Transverse colon (tissue), 4 donors: ENCODE measurements at regions not wholly inside any gene's neighbourhood (a gene's known extent, or its start where the extent isn't known, plus 50 kb on each side); places are given as distances from the start of the nearest gene placed in this dataset.

Experiments
- POLR2A ChIP-seq: fragments of 450-650 bp; IDR thresholded peaks from one replicate; pipeline ENCODE4 v1.6.1; 2016; ENCODE audit warnings: antibody characterized with exemption, mild to moderate bottlenecking, moderate library complexity
- POLR2AphosphoS5 ChIP-seq, 3 donors: sonication (generic); formaldehyde crosslinking; IDR thresholded peaks; one replicate each; pipeline ENCODE4 v1.6.1; 2016; ENCODE audit warnings: antibody characterized with exemption in 3 of 3
- TF ChIP-seq, protein P1 (sequence below), 5 experiments: fragments of 200-600 bp in 3 of 5; fragments of 450-650 bp in 2 of 5; sonication (generic) in 3 of 5; IDR thresholded peaks; 1 replicate in 2 of 5; 2 replicates in 3 of 5; pipeline ENCODE4 v1.5.1; 2016 to 2017; ENCODE audit warnings: antibody characterized with exemption in 5 of 5, inconsistent platforms in 3 of 5, mild to moderate bottlenecking in 2 of 5, moderate library complexity in 1 of 5

DNA sequence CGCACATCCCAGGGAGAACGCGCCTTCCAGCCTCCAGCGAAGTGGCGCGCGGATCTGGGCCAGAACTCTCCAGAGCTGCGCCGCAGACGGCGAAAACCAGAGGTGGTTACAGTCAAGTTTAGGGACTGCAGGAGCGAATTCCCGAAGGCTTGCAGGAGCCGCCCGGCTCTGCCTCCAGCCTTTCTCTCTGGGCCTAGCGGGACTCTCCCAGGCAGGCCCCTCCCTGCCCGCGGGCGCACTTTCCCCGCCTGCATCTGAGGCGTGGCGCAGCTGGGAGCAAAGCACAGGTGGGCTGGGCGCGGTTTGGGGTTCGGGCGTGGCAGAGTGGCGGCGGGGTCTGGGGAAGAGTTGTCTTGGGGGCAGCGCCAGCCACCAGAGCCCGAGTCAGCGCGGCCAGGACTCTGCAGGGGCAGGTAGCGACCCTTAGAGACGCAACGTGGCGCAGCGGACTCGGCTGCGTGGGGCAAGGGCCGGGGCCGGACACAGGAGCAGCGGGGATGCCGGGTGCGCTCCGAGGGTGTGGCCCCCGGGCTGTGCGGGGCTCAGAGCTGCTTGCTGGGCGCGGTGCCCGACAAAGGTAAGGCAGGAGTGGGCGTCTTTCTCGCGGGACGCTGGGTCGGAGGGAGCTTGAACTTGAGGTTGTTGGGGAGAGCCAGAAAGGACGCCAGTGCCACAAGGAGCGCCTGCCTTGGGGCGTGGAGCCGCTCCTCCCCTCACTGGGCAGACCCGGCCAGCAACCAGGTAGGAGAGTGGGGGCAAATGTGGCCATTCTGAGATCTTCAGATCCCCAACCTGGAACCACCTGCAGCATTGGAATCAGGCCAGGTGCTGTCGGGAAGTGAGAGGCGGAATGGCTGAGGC is 1126.0 kb downstream of the AACS start:
- no peak for TF ChIP-seq POLR2AphosphoS5 (IDR thresholded peaks at IDR 0.05)
- TF ChIP-seq, protein P1, sequence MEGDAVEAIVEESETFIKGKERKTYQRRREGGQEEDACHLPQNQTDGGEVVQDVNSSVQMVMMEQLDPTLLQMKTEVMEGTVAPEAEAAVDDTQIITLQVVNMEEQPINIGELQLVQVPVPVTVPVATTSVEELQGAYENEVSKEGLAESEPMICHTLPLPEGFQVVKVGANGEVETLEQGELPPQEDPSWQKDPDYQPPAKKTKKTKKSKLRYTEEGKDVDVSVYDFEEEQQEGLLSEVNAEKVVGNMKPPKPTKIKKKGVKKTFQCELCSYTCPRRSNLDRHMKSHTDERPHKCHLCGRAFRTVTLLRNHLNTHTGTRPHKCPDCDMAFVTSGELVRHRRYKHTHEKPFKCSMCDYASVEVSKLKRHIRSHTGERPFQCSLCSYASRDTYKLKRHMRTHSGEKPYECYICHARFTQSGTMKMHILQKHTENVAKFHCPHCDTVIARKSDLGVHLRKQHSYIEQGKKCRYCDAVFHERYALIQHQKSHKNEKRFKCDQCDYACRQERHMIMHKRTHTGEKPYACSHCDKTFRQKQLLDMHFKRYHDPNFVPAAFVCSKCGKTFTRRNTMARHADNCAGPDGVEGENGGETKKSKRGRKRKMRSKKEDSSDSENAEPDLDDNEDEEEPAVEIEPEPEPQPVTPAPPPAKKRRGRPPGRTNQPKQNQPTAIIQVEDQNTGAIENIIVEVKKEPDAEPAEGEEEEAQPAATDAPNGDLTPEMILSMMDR (IDR thresholded peaks at IDR 0.05): no peak
- TF ChIP-seq POLR2A: no peak
